ENCODE measurements at regions not wholly inside any gene's neighbourhood (a gene's known extent, or its start where the extent isn't known, plus 50 kb on each side); places are given as distances from the start of the nearest gene placed in this dataset.

DNA sequence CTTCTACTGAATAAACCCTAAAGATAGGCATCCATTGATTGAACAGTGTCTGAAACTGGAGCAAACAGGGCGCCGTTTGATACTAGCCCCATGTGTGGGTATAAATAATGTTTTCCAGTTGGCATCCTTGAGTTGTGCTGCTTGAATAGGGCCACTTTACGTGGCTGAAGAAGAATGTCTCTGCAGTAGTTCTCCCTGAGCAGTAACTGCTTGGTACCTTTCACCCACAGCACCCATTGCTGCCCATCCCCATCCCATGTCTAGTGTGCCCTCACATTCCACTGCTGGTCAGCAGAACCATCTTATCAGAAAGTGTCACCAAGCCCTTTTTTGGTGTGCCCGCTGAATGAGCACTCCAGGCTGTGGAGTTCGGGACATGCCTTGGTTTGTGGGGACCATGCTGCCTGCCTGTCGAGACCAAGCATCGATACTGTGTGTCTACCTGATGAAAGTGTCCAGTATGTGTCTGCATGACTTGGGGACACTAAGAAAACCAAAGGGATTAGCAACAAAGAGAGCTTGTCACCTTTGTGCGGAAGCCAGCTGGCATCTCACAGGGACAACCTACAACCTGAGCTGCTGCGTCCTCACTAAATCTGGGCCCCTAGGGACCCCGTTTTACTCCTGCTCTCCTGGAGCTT, 162.0 kb downstream of the TM9SF2 start:
- no peak for DNase-seq (ENCODE audit: low read depth)

- DNase-seq (ENCODE audit: low read depth), result no peak
Measured at GRCh38 chr13:99662678-99663077, 161.4 kb downstream of the TM9SF2 start.

DNA sequence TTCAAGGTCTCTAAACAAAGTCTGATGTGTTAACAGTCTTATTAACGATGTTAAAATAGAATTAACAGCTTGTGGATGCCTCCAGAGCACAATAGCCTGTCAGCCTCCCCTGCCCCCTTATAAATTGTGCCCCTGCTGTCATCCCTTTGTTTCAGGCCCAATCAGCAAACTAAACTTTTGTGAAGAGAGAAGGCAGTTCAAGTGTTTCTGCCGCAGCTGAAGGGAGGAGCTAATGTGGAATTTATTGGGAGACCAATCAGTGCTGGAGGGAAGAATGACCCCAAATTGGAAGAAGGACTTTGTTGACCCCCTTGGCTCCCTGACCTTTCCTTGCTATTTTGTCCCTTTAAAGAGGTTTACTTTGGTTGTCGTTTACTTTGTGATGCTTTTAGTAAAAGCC, 160.5 kb downstream of the TM9SF2 start:
- DNase-seq (ENCODE audit: low read depth), result no peak

DNA sequence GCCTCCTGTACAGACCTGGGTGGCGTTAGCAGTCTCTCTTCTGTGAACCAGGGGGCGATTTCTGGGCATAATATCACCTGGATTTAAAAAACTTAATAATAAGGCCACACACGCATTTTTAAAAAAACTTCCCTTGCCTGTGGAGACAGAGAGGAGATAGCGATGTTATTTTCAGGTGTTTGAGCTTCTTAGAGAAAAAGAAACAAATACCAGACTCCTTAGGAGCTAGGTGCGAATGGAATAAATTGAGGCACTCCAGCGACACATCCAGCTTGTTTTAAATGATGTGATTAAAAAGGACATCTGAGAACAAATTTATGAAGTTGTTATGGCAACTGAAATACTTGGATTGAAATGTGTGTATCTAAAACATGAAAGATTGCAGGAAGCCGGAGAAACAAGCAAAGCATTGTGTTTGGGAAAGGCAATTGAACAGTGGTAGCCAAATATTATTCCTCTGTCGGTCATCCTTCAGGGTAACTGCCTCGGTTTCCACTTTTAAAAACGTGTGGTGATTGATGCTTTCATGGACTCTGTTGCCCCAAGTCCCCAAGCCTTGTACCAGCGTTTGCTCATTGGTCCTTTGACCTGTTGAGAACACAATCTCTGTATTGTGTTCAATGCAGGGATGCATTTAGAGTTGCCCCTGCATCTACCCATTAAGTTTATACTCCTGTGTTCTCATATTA, 158.7 kb downstream of the TM9SF2 start:
- DNase-seq (ENCODE audit: low read depth), result no peak

GRCh38 chr13:99659226-99659625, 158.0 kb downstream of the TM9SF2 start:
- DNase-seq (ENCODE audit: low read depth), result no peak

GRCh38 chr13:99658261-99658991, 157.2 kb downstream of the TM9SF2 start:
- DNase-seq (ENCODE audit: low read depth), result peak; percentile 54

DNA sequence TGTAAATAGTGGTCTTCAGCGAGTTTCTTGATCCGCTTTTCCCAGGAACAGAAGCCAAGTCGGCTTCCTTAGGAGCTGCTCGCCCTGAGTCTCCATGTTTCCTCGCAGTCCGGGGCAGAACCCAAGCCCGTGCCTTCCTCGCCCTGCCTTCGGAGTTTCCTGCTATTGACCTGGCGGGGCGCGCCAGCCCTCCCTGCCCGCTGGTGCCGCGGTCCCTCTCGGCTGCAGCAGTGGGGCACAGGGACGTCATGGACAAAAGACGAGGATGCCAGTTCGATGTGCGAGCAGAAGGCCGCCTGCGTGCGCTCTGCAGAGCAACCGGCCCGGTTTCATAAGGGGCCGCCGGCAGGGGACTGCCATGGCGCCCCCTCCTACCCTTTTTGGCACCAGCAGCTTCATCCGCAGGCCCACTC, 156.6 kb downstream of the TM9SF2 start:
- DNase-seq (ENCODE audit: low read depth), result peak; percentile 29

GRCh38 chr13:99656844-99657381, 155.6 kb downstream of the TM9SF2 start:
- DNase-seq (ENCODE audit: low read depth), result no peak

- DNase-seq (ENCODE audit: low read depth), result peak; percentile 69
Measured at GRCh38 chr13:99656092-99656745, 154.9 kb downstream of the TM9SF2 start.

GRCh38 chr13:99655351-99656091, 154.2 kb downstream of the TM9SF2 start:
- peak; percentile 47 for DNase-seq (ENCODE audit: low read depth)

GRCh38 chr13:99654076-99654475, 152.8 kb downstream of the TM9SF2 start:
- DNase-seq (ENCODE audit: low read depth), result no peak

GRCh38 chr13:99653526-99653925, 152.3 kb downstream of the TM9SF2 start:
- DNase-seq (ENCODE audit: low read depth), result no peak

DNA sequence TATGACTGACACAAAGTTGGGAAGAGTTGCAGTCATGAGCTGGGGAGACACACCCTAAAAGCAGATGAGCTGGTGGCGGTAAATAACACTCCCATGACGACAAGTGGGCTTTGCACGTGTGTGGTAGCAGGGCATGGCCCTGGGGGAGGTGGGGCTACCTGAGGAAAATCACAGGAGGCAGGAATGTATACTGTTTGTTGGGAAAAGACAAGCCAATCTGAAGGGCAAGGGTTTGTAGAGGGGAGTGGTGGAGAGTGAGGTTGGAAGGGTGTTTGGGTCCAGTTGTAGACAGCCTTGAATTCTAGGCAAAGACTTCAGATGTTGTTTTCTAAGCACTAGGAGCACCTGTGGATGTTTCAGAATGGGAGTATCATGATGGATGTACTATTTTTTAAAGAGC, 151.6 kb downstream of the TM9SF2 start:
- DNase-seq (ENCODE audit: low read depth), result no peak

DNA sequence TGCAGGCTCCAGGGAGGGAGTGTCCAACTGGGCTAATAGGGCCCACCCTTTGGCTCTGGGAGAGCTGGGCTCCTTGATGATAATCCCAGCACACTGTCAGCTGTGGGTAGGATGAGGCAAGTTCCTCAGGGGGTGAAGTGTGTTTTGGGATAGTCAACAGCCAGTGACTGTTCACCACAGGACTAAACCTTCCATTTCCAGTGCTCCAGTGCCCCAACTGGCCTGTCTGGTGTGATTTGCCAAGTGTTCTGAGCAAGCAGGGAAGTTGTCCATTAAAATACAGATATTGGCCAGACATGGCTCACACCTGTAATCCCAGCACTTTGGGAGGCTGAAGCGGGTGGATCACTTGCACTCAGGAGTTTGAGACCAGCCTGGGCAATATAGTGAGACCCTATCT, 150.9 kb downstream of the TM9SF2 start:
- DNase-seq (ENCODE audit: low read depth), result no peak

DNA sequence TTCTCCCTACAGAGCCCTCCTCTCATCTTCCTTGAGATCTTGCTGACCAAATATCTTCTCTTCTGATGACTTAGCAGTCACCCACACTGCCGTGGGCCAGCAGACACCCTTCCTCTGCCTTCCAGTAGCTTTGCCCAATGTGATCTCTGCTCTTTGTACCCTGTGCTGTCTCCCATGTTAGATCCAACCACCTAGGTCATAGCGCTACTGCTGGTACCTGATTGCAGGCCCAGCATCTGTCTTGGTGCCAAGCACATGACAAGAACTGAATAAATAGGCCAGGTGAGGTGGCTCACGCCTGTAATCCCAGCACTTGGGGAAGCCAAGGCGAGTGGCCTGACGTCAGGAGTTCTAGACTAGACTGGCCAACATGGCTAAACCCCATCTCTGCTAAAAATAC, 149.7 kb downstream of the TM9SF2 start:
- no peak for DNase-seq (ENCODE audit: low read depth)

DNA sequence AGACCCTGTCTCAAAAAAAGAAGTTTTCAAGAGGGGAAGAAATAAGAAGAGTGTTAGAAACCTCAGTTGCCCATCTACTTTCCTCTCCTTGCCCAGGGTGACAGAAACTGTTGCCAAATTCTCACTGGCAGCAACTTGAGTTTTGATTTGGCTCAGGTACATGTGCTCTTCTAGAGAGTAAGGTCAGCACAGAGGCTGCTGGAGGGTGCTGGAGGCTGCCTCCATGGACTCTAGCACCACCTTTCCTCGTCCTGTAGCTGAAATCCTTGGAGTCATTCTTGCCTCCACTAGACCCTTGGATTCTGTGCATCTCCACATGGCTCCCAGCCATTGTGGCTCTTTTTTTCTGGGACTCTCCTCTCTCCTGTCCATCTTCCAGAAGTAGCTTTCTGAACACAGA, 149.1 kb downstream of the TM9SF2 start:
- DNase-seq (ENCODE audit: low read depth), result no peak

DNA sequence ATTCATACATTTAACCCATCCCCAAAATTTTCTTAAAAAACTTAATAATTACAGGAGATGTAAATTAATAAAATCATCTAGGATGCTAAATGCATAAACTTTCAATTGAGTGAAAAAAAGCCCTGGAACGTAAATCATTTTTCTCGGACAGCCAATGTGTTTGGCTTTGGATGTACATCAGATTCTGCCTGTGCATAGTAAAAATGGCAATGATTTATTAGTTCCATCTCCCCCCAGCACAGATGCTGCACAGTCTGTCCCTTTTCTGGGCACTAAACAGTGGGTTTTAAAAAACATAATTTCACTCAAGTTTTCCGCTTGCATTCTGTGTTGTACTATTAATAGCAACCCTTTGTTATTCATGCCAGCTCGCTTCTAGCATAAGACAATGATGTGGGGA, 147.7 kb downstream of the TM9SF2 start:
- no peak for DNase-seq (ENCODE audit: low read depth)

- DNase-seq (ENCODE audit: low read depth), result no peak
Measured at GRCh38 chr13:99648066-99648665, 146.9 kb downstream of the TM9SF2 start.

DNA sequence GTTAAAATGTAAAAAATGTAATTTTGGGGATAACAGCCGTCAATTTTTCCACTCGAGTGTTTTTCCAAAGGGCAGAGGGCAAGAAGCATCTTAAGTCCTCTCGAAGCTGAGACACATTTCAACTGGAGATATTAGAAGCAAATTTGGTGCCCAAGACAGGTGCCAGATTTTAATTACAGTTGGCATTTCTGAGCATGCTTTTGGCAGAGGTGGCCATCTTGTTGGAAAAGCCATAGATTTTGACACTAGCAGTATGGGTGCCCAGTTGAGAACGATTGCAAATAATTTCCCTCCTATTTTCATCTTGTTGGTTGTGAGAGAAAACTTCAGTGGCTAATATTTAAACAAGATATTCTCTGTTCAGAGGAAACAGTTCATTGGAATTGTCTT, 146.3 kb downstream of the TM9SF2 start:
- DNase-seq (ENCODE audit: low read depth), result no peak

DNA sequence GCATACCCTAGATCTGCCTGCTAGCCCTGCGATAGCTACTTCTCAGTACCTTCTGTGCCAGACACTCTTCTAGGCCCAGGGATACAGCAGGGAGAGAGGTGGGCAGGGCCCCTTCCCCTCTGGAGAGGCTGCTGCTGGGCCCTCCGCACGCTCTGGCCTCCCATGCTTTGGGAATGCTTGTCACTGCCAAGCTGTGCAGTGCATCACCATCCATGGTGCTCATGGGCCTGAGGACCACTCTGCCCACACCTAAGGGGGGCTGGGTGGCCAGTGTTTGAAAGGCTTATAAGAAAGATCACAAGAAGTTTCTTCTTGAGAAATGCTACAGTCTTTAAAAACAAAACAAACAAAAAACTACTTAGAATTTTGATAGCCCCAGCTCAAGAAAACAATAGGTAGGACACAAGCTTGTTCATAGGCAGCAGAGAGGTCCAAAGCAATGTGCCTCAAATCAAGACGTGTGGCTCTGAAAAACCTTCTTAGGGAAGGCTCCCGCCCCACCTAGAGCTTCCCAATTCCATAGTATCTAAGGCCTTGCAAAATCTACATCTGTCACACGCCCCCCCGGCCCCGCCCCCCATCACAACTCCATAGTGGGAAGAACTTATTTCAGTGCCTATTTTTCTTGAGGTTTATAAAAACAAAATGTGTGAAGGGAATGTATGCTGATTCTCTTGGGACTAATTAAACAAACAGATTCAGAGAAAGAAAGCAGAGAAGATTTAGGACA, 145.8 kb downstream of the TM9SF2 start:
- DNase-seq (ENCODE audit: low read depth), result no peak

DNA sequence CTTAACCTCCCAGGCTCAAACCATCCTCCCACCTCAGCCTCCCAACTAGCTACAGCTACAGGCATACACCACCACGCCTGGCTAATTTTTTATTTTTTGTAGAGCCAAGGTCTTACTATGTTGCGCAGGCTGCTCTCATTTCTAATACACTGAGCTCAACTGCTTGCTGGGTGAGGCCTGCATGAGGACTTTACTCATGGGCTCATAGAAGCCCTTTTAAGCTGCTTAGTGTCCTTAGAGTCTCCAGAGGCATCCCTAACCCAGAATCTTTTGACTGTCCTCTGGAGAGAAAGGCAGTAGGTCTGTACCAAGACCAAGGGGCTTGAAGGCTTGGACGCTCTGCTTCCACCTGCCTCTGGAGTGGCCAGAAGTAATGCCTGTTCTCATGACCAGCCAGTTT, 141.6 kb downstream of the TM9SF2 start:
- DNase-seq (ENCODE audit: low read depth), result no peak

Data from iris pigment epithelial cell (primary cell).